Smooth muscle cell (in vitro differentiated cells): ENCODE measurements at regions not wholly inside any gene's neighbourhood (a gene's known extent, or its start where the extent isn't known, plus 50 kb on each side); places are given as distances from the start of the nearest gene placed in this dataset.

ENCODE experiments used
- DNase-seq: peaks from one replicate; lab custom pipeline; 2025; ENCODE audit not compliant: unreplicated experiment; lab: John Stamatoyannopoulos, UW
- H2AFZ ChIP-seq: fragments of 200-600 bp; sonication (generic); 2 replicates; pipeline ENCODE4 v1.6.0; 2016; ENCODE audit warnings: antibody characterized with exemption, low read depth, mild to moderate bottlenecking
- H3F3A ChIP-seq: fragments of 200-600 bp; sonication (generic); 2 replicates; pipeline ENCODE4 v1.6.0; 2017; ENCODE audit warnings: antibody characterized with exemption, low read depth
- H3K27ac ChIP-seq: fragments of 200-600 bp; sonication (generic); 2 replicates; pipeline ENCODE4 v1.5.1; 2016; ENCODE audit warnings: low read depth, mild to moderate bottlenecking
- H3K27me3 ChIP-seq: fragments of 200-600 bp; sonication (generic); 2 replicates; pipeline ENCODE4 v1.6.1; 2016; ENCODE audit warnings: low read depth, mild to moderate bottlenecking
- H3K36me3 ChIP-seq: fragments of 200-600 bp; sonication (generic); 2 replicates; pipeline ENCODE4 v1.5.1; 2016; ENCODE audit warnings: low read depth
- H3K4me1 ChIP-seq: fragments of 200-600 bp; sonication (generic); 2 replicates; pipeline ENCODE4 v1.5.1; 2016; ENCODE audit warnings: low read depth
- H3K4me2 ChIP-seq: fragments of 200-600 bp; sonication (generic); 2 replicates; pipeline ENCODE4 v1.6.0; 2016; ENCODE audit warnings: mild to moderate bottlenecking
- H3K4me3 ChIP-seq: fragments of 200-600 bp; sonication (generic); 2 replicates; pipeline ENCODE4 v1.5.1; 2016; ENCODE audit warnings: mild to moderate bottlenecking
- H3K79me2 ChIP-seq: fragments of 200-600 bp; sonication (generic); 2 replicates; pipeline ENCODE4 v1.6.0; 2016; ENCODE audit warnings: low read depth, mild to moderate bottlenecking
- H3K9ac ChIP-seq: fragments of 200-600 bp; sonication (generic); 2 replicates; pipeline ENCODE4 v1.6.0; 2016; ENCODE audit warnings: low read depth
- H3K9me3 ChIP-seq: fragments of 200-600 bp; sonication (generic); replicated peaks from 2 replicates; pipeline ENCODE4 v1.5.1; 2016; ENCODE audit warnings: low read depth
- H4K20me1 ChIP-seq: fragments of 200-600 bp; sonication (generic); 2 replicates; pipeline ENCODE4 v1.6.0; 2016; ENCODE audit warnings: low read depth
- CTCF ChIP-seq: fragments of 200-600 bp; sonication (generic); IDR thresholded peaks from 2 replicates; pipeline ENCODE4 v1.5.1; 2017; ENCODE audit warnings: borderline replicate concordance, mild to moderate bottlenecking, antibody characterized with exemption; ENCODE audit not compliant: insufficient read depth, poor library complexity, severe bottlenecking
- WGBS: methylation state at CpG from one replicate; pipeline ENCODE4 v1.1.7; 2016; ENCODE audit warnings: low lambda C conversion rate; 5-methylcytosine and 5-hydroxymethylcytosine counted together

DNA sequence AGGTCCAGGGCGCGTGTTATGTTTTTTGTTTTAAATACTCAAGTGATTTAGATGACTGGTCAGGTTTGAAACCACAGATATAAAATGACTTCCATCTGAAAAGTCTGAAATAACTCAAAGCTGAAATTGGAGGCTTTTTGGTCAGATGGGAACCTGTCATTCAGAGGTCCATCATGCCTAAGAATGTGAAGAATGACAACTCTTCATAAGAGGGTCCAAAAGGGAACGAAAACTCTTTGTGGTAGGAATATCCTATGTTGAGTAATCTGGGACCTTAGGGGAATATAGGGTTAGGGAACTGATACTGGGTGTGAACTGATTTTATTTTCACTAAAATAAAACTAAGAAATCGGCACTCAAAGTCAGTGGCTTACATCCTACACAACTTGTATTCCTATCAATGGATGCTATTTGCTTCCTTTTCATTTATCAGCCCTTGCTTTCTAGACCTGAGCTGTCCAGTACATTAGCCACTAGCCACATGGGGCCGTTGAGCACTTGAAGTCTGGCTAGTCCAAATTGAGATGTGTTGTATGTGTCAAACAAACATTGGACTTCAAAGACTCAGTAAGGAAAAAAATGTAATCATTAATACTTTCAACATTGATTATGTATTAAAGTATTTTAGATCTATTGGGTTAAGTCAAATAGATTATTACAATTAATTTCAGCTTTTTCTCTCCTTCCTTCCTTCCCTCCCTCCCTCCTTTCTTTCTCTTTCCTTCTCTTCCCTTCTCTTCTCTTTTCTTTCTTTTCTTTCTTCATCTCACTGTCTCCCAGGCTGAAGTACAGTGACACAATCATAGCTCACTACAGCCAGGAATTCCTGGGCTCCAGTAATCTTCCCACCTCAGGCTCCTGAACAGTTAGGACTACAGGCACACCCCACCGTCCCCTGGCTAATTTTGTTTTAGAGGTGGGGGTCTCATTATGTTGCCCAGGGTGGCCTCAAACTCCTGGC lies 56.5 kb upstream of the KDM7A start:
- WGBS, result 94% methylated on average over 6 of the region's 6 CpGs
- no peak overlapping the region for H3K9ac ChIP-seq
- no peak for TF ChIP-seq CTCF

DNA sequence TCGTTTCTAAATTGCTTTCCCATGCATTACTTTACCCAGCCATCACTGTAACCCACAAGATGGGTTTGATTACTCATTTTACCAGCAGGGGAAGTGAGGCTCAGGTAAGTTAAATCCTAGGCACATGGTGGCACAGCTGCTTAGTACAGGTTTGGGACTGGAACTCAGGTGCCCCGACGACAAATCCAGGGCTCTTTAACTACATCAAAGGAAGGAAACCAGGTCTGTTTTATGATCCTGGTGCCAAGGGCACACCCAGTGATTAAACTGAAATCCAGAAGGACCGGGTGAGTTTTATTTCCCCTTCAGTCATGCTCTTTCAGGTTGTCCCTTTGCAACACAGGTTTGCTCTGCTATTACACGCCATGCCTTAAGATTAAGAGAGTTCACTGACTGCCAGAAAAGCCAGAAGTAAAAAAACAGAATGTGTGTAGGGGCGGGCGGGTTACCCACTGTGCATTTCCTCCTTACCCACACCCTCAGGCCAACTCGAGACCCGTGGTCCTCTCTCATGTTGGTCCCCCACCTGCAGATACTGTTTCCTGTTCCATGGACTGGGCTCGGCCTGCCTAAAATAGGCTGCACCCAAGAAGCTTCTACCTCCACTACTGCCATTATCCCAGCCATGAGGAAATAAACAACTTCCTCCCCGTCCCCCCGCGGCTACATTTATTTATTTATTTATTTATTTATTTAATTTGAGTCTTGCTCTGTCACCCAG lies 55.1 kb upstream of the KDM7A start:
- Histone ChIP-seq H3F3A (no peaks in the 10 kb centered on the region), H3K27me3 (peaks cover 9% of the 10 kb centered on the region), H3K4me2 (peak overlapping the region; percentile 98), H4K20me1 (no peaks in the 10 kb centered on the region), H3K79me2 (no peaks in the 10 kb centered on the region), H3K36me3 (no peaks in the 10 kb centered on the region), H3K4me3 (peak overlapping the region; percentile 63), H3K4me1 (no peaks in the 10 kb centered on the region), H3K9ac (no peak overlapping the region), H3K27ac (no peak overlapping the region), H3K9me3 (no peaks in the 10 kb centered on the region), H2AFZ (peak overlapping the region; percentile 92)
- WGBS, result 65% methylated on average over 13 of the region's 13 CpGs
- no peak for DNase-seq
- TF ChIP-seq CTCF, result no peak

More for the DNA sequence above, 56.5 kb upstream of the KDM7A start:
- H4K20me1 ChIP-seq, result no peaks in the 10 kb centered on the region
- no peaks in the 10 kb centered on the region for H3K9me3 ChIP-seq
- H3K4me3 ChIP-seq, result no peak overlapping the region
- H3F3A ChIP-seq, result no peaks in the 10 kb centered on the region
- no peak for DNase-seq
- H3K36me3 ChIP-seq, result no peaks in the 10 kb centered on the region
- H3K4me1 ChIP-seq, result no peaks in the 10 kb centered on the region
- H3K27me3 ChIP-seq, result peaks cover 9% of the 10 kb centered on the region
- H3K79me2 ChIP-seq, result no peaks in the 10 kb centered on the region
- H3K4me2 ChIP-seq, result no peak overlapping the region
- H3K27ac ChIP-seq, result no peak overlapping the region
- no peak overlapping the region for H2AFZ ChIP-seq

GRCh38 chr7:140230861-140231770 lies 54.3 kb upstream of the KDM7A start:
- no peaks in the 10 kb centered on the region for H4K20me1 ChIP-seq
- no peaks in the 10 kb centered on the region for H3K4me1 ChIP-seq
- peak overlapping the region; percentile 63 for H3K4me3 ChIP-seq
- peak overlapping the region; percentile 98 for H3K4me2 ChIP-seq
- no peaks in the 10 kb centered on the region for H3K79me2 ChIP-seq
- H3K9me3 ChIP-seq, result no peaks in the 10 kb centered on the region
- H3F3A ChIP-seq, result no peaks in the 10 kb centered on the region
- TF ChIP-seq CTCF, result no peak
- no peak overlapping the region for H3K9ac ChIP-seq
- DNase-seq, result peak; percentile 12
- H3K27me3 ChIP-seq, result peaks cover 9% of the 10 kb centered on the region
- H2AFZ ChIP-seq, result peak overlapping the region; percentile 92
- WGBS, result 3% methylated on average over 50 of the region's 59 CpGs
- no peak overlapping the region for H3K27ac ChIP-seq
- no peaks in the 10 kb centered on the region for H3K36me3 ChIP-seq
